ENCODE measurements at regions not wholly inside any gene's neighbourhood (a gene's known extent, or its start where the extent isn't known, plus 50 kb on each side); places are given as distances from the start of the nearest gene placed in this dataset.

GRCh38 chr3:41075975-41076374, 123.3 kb upstream of the CTNNB1 start:
- TF ChIP-seq CTCF (IDR thresholded peaks at IDR 0.05) (no peak), ZFX (IDR thresholded peaks at IDR 0.05; ENCODE audit: borderline replicate concordance) (no peak)
